GM19351 (cell line): ENCODE measurements at regions not wholly inside any gene's neighbourhood (a gene's known extent, or its start where the extent isn't known, plus 50 kb on each side); places are given as distances from the start of the nearest gene placed in this dataset.

Experiments
- ATAC-seq: cut with Tn5 transposase; IDR thresholded peaks from one replicate; pipeline ENCODE4 v1.9.1; 2021; ENCODE audit warnings: mild to moderate bottlenecking, moderate library complexity; ENCODE audit not compliant: unreplicated experiment

- no peak for ATAC-seq
Observed at GRCh38 chr16:85187447-85187846, 75.2 kb upstream of the CIBAR2 start.

DNA sequence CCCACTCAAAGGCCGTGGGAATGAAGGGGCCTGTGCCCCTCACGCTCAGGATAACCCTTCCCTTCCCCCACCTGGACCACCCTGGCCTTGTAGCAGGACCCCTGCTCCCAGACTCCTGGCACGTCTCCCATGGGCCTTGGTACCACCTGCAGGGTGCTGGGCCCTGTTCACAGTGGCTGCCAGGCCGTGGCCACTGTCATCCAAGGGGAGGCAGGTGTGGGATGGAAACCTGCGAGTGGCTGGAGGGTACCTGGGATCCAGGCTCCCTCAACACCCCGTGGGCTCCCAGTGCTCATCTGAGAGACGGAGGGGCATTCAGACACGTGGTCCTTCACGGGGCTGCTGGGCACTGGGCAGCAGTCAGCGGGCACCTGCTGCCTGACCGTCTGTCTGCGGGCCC, 75.6 kb upstream of the CIBAR2 start:
- ATAC-seq, result no peak

DNA sequence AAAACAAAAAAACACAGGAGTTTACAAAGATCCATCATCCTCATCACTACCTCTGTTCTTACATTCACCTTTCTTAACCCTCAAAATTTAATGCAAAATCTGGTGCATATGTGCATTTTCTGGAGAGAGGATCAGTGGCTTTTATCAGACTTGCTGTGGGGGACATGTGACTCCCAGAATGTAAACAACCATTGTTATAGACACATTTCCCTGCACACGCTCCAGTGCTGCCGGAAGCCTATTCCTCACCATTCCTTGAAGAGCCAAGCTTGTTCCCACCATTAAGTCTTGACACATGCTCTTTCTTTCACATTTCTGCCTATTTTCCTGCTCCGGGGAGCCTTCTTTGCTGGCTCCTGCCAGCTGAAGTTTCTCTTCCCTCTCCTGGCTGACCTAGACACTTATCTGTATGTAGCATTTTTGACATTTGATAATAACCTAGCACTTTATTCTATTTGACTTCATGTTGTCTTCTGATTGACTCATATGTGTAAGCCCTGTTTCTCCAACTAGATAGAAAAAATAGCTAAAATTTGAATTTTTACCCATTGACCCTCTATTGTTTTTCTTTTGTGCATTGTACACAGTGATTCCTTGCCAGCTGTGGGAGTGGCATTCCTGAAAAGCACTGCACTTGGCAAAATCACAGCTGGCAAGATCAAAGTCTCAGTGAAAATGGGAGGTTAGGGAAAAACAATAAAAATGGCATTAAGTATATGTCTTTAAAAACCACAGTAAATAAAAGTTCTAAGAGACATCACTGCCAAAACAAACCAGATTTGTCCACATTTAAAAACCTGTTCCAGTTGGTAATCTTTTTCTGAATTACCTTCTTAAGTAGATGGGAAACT, 76.8 kb upstream of the CIBAR2 start:
- ATAC-seq, result no peak

- no peak for ATAC-seq
Observed at GRCh38 chr16:85190572-85190971, 78.3 kb upstream of the CIBAR2 start.

- no peak for ATAC-seq
Observed at GRCh38 chr16:85191341-85191965, 79.2 kb upstream of the CIBAR2 start.

DNA sequence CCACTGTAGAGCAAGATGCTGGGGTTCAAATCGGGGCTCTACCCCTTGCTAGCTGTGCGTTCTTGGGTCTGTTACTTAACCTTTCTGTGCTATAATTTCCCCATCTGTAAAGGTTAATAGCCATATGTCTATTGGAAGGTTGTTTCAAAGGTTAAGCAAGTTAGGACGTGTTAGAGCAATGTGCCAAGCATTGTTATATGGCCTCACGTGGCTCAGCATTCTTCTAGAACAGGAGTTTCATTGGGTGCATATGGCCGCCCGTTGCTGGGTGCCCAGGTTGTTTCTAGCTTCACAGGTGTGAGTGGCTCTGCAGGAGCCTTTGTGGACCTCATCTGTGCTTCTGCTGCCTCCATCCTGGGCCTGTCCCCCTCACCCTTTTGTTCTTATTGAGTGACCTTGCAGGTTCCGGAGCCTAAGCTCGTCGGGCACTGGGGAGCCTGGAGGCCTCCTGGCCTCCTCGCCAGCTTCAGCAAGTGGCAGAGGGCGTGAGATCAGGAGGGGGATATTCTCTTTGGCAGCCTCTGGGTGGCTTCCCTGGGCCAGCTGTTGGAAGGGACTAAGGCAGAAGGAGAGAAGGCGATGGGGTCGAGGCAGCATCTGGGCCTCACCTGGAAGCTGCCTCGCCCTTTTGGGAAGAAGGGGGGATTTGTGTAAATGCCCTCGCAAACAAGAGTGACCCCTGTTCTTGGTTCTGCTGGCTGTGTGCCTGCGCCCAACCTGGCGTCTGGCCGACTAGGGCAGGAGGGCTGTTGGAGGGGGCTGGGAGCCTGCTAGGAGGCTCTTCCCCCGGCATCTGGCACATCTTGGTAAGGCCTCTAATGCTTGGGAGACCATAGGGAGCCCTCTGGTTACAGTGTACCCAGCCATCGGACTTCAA, 80.2 kb upstream of the CIBAR2 start:
- no peak for ATAC-seq

DNA sequence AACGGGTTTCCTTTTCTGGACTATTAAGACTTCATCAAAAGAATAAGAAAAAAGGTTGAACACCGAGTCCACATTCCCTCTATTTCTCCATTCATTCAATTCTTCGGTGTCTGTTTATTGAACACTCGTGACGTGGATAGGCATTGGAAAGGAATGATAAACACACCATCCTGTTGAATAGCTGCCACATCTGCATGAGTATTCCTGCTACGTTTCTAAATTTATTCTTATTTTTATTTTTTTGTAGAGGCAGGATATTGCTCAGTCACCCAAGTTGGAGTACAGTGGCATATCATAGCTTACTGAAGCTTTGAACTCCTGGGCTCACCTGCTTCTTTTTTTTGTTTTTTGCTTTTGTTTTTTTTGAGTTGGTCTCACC, 80.8 kb upstream of the CIBAR2 start:
- ATAC-seq, result no peak

- ATAC-seq, result no peak
Observed at GRCh38 chr16:85193876-85194275, 81.6 kb upstream of the CIBAR2 start.

DNA sequence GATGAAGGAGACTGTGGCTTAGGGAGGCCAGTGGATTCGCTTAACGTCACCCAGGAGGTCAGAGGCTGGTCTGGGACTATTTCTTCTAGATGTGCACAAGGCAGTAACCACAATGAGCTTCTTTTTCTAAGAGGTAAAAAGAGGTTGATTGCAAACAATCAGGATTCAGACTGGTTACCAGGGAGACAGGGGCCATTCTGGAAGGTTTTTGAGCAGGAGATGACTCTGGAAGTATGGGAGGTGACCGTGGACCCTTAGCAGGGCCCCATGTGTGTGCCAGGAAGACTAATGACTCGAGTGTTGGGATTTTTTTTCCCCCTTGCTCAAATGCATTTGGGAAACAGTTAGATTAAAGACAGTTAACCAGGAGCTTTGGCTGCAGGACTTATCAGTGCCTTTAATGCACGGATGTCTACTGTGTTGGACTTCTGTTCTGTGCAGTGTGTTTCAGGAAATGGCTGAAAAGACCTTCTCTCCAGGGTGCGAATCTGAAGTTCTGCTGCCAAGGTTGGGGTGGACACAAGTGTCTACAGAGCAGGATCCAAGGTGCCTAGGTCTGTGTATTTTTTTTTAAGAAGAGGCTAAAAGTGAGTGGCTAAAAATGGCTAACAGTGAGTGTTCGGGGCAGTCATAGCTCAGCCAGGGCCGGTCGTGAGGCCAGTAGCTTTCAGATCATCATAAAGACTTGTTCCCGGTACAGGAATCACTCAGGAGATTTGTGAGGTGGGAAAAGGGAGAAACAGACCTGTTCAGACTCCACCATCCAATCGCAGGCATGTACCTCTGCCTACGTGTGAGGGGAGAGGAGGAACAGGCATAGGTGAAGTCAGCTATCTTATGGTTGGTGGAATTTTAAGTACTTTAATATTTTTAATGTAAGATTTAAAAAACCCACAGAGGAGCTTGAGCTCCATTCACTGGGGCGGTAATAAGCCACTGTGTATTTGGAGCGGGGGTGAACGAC, 82.3 kb upstream of the CIBAR2 start:
- ATAC-seq, result no peak

DNA sequence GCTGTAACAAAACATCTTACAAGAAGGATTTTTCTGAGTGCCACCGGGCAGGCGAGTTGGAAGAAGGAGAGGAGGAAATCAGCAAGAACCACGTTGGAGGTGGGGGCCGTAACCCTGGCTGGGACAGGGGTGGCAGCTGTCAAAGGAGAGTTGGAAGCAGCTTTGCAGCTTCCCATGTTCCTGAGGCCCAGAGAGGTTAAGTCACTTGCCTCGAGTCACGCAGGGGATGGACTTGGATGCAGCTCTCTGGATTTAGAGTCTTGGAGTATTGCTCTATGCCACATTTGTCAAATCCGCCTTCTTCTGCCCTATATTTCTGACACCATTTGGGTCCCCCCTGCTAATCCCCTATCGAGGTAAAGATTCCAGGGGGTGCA, 83.0 kb upstream of the CIBAR2 start:
- ATAC-seq, result no peak

DNA sequence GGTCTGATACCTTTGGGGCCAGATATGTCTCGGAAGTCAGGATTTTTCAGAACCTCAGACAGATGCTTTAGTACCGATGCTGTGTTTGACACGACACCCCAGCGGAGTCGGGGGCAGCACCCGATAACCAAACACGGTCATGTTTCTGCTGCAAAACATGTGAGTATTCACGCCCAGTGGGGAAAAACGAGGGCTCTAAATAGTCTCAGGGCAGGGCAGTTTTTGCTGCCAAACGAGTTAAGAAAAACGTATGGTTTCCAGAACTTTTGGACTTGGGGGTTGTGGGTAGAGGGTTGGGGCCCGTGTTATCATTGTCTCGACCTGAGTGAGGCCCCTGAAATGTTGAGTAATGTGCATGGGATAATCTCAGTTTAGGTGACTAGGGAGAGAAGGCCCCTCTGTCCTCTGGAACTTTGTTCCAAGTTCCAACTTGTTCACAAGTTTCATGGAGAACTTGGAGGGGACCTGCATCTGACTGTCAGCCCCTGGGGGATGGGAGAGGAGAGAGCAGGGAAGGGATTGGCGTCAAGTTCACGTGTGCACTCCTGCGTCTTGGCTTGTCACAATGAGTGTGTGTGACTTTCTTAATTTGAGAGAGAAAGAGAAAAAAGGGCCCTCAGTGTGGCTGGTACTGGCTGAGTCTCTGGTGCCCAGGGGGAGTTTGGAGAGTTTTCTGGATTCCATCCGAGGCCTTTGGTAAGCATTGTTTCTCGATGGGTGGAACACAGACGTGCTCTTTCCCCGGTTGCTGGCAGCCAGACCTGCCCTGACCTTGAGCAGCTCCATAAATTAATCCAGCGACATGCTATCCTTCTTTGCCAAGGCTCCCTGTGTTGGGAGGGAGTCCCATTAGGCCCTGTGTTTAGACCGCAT, 83.9 kb upstream of the CIBAR2 start:
- ATAC-seq, result no peak

DNA sequence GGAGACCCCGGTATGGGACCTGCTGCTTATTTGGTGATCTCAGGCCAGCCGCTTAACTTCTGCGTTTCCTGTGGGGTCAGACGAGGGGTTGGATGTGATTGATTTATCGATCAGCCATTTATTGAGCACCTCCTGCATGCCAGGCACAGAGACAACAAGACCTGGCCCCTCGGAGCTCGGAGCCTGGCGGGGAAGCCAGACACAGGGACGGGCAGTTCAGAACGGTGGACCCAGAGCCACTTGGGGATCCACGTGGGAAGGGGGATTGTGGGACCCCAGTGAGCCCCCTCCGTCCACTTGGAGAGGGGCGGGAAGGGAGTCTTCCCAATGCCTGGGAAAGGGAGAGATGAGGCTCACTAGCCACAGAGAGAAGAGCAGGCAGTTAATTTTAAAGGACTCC, 84.7 kb upstream of the CIBAR2 start:
- no peak for ATAC-seq

GRCh38 chr16:85197611-85198566, 85.6 kb upstream of the CIBAR2 start:
- ATAC-seq, result no peak

DNA sequence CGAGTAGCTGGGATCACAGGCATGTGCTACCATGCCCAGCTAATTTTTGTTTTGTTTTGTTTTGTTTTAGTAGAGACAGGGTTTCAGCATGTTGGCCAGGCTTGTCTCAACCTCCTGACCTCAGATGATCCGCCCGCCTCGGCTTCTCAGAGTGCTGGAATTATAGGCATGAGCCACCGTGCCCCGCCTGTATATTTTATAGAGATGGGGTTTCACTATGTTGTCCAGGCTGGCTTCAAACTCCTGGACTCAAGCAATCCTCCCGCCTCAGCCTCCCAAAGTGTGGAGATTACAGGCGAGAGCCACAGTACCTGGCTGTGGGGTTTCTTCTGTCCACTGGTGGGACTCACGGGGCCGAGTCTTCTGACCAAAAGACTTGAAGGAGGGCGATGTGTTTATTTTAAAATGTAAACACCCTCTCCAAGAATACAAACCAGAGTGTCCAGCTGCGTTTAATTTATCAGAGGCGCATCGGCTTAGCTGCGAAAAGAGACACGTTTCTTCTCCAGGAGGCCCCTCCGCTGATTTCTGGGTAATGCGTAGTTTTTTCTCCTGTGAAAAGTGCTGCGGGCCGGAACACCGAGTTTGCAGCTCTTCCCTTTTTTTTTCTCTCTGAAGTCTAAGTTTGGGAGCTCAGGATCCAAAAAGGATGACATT, 86.9 kb upstream of the CIBAR2 start:
- no peak for ATAC-seq

DNA sequence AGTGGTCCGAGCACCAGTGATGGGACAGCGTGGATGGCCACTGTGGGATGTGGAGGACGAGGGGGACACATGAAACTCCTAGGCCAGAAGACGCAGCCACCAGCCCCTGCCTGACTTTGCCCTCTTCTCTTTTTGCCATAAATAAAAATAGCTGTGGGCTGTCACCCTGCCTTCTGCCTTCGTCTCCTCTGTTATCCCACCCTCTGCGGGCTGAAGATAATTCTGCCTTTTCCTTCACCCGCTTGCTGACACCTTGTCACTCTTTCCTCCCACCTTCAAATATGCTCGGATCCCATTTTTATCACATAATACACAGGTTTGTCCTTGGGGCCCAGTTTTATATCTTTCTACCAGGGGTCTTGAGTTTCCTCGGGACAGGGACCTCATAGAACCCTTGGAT, 87.6 kb upstream of the CIBAR2 start:
- ATAC-seq, result no peak

GRCh38 chr16:85200471-85201278, 88.4 kb upstream of the CIBAR2 start:
- ATAC-seq, result no peak

DNA sequence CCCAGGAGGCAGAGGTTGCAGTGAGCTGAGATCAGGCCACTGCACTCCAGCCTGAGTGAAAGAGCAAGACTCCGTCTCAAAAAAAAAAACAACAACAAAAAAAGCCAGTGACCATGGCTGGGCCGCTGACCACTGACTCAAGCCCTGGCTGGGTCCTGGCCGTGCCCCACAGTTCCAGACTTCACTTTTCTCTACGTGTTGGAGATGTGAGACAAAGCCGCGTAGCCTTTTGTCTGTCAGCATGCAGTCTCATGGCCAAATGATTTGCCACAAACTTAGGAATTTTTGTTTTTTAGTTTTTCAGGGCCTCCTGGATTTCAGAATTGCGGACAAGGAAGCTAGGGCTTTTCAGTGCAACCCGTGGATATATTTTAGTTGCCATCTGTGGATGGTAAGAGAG, 89.3 kb upstream of the CIBAR2 start:
- no peak for ATAC-seq
